ENCODE measurements at regions not wholly inside any gene's neighbourhood (a gene's known extent, or its start where the extent isn't known, plus 50 kb on each side); places are given as distances from the start of the nearest gene placed in this dataset.

DNA sequence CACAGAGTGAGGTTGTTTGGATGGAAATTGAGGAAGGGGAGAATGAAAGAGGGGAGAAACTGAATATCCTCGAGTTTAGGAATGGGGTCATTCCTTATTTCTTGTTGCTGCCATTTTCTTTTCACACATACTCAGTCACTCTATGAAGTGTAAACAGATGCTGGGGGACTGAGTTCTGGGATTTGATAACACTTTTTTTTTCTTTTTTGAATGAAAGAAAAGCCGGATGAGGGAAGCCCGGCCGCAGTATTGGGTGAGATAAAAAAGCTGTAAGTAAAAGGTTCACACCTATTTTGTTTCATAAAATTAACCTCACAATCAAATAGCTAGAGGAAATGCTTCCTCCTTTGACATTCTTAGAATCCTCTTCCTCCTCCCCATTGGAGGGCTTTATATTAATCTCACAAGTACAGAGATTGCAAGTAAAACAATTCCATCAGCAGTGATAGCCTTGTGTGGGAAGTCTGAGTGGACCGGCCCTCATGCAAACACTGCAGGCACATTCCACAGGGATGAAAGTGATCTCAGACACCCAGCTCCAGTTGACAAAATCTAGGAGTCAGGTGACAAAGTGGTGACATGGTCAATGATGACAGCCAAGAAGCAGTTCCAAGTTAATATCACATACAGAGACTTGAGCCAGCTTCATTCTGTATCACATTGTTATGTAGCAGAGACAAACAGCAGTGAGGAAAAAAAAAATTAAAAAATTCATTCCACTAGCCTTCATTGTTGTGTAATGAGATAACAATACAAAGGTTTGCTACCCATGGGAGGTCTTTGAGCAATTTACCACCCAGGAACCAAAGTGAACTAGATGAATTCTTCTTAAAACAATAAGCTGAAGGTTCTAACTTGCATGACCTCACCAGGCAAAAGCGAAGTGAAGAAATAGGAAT lies 391.1 kb upstream of the HSF2 start:
- H3K27ac ChIP-seq, result no peak overlapping the region
- no peak for TF ChIP-seq CTCF (IDR thresholded peaks at IDR 0.05)
- no peaks in the 10 kb centered on the region for H3K27me3 ChIP-seq
- intact Hi-C loops (cut with DNase I), result no loop called here
- H3K4me3 ChIP-seq, result no peak overlapping the region
- no peaks in the 10 kb centered on the region for H3K36me3 ChIP-seq
- DNase-seq (no peak), ATAC-seq (no peak)
- H3K9me3 ChIP-seq, result no peaks in the 10 kb centered on the region
- no peaks in the 10 kb centered on the region for H3K4me1 ChIP-seq

DNA sequence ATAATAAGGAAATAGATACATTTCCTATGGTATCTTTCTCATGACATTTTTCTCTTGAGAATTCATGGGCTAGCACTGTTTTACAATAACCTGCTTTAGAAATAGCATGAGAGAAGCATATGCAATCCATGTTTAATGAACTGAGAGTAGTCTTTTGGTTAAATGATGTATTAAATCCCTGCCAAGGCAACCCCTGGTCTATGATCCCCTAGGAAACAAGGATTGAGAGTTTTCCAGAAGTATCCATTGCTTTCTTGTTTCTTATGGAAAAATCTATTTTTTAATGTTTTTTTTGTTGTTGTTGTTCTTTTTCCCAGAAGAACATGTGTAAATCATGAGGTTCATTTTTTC lies 390.5 kb upstream of the HSF2 start:
- H3K27ac ChIP-seq, result no peak overlapping the region
- H3K27me3 ChIP-seq, result no peaks in the 10 kb centered on the region
- intact Hi-C loops (cut with DNase I), result no loop called here

DNA sequence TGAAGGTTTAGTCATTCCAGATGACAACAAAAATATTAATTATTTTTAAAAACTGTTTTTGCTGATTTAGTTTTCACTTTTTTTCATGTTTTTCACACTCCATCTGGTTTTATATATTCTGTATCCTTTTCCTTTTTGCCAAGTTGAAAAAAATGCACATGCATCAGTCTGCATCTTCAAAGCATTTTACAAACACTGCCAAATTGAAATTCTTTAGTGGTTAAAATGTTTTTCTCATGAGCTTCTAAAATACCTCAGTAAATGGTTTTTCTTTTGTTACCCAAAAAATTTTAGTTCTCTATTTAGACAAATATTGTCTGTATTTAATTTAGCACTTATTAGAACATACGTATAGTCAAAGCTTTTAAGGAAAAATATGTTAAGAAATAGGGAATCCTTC lies 386.9 kb upstream of the HSF2 start:
- no peak for ATAC-seq
- TF ChIP-seq CTCF (IDR thresholded peaks at IDR 0.05), result no peak
- H3K27me3 ChIP-seq, result no peaks in the 10 kb centered on the region
- no peak overlapping the region for H3K4me3 ChIP-seq
- no peaks in the 10 kb centered on the region for H3K36me3 ChIP-seq
- no peak overlapping the region for H3K27ac ChIP-seq
- H3K4me1 ChIP-seq, result no peaks in the 10 kb centered on the region
- intact Hi-C loops (cut with DNase I), result no loop called here
- no peak for DNase-seq
- no peaks in the 10 kb centered on the region for H3K9me3 ChIP-seq

More for the DNA sequence above, 390.5 kb upstream of the HSF2 start:
- H3K9me3 ChIP-seq, result no peaks in the 10 kb centered on the region
- DNase-seq (no peak), ATAC-seq (no peak)
- no peaks in the 10 kb centered on the region for H3K36me3 ChIP-seq
- no peaks in the 10 kb centered on the region for H3K4me1 ChIP-seq
- no peak for TF ChIP-seq CTCF (IDR thresholded peaks at IDR 0.05)
- H3K4me3 ChIP-seq, result no peak overlapping the region

DNA sequence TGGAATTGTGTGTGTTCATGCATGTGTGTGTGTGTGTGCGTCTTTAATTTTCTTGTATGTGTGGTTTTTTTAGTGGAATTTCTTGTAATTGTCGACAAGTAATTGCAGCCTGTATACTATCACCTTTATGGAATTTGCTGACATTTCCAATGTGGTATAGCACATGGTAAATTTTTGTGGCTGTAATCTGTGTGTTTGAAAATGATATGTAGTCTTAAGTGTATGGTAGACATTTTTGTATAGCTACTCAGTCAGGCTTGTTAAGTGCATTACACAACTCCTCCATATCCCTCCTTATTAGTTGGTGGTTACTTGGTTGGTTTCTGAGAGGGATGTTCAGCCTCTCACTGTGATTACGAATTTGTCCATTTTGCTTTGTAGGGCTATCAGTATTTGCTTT lies 384.5 kb upstream of the HSF2 start:
- H3K27ac ChIP-seq, result no peak overlapping the region
- intact Hi-C loops (cut with DNase I), result no loop called here
- ATAC-seq (no peak), DNase-seq (no peak)
- no peak overlapping the region for H3K4me3 ChIP-seq
- H3K27me3 ChIP-seq, result no peaks in the 10 kb centered on the region
- H3K9me3 ChIP-seq, result no peaks in the 10 kb centered on the region
- no peaks in the 10 kb centered on the region for H3K4me1 ChIP-seq
- no peak for TF ChIP-seq CTCF (IDR thresholded peaks at IDR 0.05)
- no peaks in the 10 kb centered on the region for H3K36me3 ChIP-seq

- Histone ChIP-seq H3K27me3 (no peaks in the 10 kb centered on the region), H3K4me1 (no peaks in the 10 kb centered on the region), H3K9me3 (no peaks in the 10 kb centered on the region), H3K36me3 (no peaks in the 10 kb centered on the region), H3K27ac (no peak overlapping the region), H3K4me3 (no peak overlapping the region)
- intact Hi-C loops (cut with DNase I), result no loop called here
- DNase-seq (no peak), ATAC-seq (no peak)
- TF ChIP-seq CTCF (IDR thresholded peaks at IDR 0.05), result no peak
Measured at GRCh38 chr6:122020588-122021264, 378.7 kb upstream of the HSF2 start.

Measured in left lung (tissue), 4 donors.